CD4-positive, alpha-beta T cell treated with Interleukin-4 for 4 hours (primary cell): ENCODE measurements at regions not wholly inside any gene's neighbourhood (a gene's known extent, or its start where the extent isn't known, plus 50 kb on each side); places are given as distances from the start of the nearest gene placed in this dataset.

Experiments used
- DNase-seq: peaks from one replicate; pipeline ENCODE4 v3.0.0-alpha.2; 2020

DNA sequence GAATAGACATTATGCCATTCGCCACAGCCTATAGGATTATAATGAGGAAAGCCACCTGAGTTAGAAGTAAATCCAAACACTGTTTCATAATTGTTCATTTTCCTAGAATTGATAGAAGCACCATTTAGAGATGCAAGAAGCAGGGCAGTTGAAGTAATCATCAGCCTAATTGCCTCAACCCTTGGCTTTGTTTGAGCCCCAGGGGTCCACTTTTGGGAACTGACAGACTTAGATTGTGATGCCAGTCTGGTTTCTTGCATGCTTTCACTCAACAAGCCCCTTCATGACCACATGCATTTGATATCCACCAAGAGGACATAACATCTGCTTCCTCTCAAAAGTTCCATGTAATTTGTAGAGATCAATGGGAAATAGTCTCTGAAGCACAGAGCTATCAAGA is 97.2 kb upstream of the COL8A1 start:
- DNase-seq, result no peak

DNA sequence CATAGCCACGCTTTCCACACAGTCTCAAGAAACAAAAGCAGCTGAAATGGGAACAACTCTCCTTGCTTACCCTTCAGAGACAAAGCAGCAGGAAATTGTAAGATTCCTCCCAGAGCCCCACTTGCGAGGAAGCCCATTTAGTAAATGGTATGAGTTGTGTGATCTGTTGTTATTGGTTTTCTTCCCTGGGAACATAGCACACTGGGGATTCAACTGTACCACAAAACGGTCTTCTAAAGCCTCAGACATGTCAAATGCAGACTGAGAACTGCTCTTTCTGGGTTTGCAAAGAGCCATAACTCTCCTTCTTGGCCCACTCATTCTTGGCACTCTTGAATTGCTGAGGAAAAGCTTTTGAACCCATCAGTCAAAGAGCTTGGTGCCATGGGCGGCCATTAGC is 101.0 kb upstream of the COL8A1 start:
- DNase-seq, result no peak

DNA sequence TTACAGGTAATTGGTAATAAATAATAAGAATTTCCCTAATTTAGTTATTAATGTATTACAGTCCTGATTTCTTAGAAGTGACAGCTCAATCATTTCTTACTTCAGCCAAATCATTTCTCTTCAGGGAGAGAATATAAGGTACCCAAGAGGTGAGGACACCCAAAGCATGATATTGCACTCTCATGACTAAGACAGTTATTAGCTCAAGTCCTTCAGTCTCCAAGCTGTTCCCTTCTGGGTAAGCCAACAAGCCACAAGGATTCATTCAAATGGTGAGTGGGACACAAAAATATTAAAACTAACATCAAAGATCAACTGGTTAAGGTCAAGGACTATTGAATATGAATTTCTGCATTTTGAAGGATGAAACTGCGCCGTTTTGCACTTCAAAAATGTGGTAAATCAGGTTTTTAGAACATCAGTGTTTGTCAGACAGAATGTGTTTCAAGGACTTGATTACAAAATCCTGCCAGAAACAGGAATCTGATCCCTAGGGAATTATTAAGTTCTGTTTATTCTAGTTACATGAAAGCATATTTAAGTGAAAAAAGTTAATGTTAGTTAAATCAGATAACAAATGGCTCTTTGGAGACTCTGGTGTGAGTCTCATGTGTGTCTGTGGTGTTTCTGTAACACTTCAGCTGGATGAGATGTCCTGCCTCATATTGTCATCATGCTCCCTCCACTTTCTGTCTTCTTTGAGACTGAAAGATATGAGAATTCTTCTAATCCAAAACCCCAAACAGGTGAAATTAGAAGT is 101.7 kb upstream of the COL8A1 start:
- DNase-seq, result no peak

DNA sequence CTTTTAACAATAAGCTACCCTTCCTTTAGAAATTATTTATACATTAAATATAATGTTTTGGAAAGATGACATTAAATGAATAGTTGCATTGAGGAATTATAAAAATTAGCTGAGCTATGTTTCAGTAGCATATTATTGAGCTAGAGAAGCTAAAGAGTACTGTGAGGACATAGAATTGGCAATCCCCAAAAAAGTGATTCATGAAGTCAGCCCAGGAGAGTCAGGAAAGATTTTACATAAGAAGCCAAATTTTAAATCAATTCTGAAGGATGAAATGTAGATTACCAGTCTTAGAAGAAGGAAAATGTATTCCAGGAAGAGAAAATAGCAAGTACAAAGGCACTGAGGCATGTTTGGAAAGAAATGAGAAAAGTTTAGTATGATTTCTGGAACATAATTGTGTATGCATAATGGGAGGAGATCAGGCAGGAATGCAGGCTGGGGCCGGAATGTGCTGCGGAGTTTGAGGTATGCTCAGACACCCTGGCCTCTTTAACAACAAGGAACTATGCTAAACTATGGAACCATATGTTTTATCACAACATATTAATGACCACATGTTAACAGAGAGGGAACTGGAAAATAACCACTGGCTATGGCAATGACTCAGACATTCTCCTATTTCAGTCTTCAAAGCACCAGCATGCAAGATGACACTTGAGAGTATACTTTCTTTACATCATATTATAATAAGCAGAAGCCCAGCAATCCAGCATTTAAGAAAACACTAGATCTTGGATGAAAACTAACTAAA is 103.3 kb upstream of the COL8A1 start:
- no peak for DNase-seq

DNA sequence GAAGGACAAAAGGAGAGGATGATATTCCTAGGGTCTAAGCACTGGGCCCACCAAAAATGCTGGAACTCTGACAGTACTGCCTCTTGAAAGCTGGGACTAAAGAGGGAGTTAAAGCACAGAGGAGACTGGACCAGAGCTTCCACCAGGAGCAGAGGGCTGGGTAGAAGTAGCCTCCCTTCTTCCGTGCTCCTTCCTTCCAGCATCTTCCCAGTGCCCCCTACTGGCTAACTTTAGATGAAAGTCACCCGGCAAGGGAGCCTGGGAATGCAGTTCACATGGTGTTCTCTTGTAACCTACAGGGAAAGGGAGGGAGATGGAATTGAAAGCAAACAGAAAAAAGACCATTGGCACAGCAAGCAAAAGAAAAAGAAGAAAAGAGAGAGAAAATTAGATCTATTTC is 106.1 kb upstream of the COL8A1 start:
- no peak for DNase-seq

DNA sequence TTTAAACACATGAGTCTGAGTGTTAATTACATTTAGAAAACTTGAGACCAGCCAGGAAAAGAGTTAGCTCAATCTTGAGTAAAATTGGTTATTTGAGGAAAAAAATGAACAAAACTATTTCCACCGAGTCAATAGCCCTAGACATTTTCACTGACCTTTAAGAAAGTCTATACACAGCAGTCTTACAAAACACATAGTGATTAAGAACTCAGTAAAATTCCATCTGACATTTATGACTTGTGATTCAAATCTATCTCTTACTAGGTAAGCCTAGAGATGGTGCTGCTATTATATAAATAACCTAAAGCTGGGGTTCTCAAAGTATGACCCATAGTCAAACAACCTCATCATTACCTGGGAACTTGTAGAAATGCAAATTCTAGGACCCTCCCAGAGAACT is 109.1 kb upstream of the COL8A1 start:
- no peak for DNase-seq

DNA sequence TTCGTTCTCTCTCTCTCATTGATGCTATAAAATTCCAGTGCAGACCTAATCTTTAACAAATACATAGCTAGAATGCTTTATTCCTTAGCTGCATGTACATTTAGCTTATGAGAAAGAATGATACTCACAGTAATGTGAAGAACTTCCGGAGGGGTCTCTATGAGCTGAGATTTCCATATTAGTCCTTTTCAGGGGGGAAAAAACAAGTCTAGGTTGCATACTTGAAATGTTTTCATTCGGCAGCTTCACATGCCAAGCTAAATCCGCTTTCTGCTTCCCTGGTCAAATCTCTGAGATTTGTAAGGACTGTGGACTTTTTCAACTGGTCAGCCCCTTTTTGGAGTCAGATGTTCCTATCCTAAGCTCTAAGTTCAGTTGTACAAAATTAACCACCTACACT is 111.5 kb upstream of the COL8A1 start:
- no peak for DNase-seq

DNA sequence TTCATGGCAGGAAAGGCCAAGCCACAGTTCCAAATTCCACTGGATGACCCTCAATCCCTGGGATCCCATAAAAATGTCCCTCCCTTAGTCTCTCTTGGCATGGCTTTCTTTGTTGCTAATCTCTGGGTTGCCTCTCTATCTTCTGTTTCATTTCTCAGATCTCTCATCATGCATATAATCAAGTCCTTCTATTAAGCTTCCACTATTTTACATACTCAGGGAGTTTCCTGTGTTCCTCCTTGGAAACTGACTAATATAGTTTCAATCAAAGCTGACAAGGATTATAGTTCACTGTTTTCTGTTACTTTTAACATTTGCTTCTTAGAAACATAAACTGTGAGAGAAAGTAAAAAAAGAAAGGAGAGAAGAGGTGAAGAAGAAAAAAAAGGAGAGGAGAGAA is 113.8 kb upstream of the COL8A1 start:
- no peak for DNase-seq

DNA sequence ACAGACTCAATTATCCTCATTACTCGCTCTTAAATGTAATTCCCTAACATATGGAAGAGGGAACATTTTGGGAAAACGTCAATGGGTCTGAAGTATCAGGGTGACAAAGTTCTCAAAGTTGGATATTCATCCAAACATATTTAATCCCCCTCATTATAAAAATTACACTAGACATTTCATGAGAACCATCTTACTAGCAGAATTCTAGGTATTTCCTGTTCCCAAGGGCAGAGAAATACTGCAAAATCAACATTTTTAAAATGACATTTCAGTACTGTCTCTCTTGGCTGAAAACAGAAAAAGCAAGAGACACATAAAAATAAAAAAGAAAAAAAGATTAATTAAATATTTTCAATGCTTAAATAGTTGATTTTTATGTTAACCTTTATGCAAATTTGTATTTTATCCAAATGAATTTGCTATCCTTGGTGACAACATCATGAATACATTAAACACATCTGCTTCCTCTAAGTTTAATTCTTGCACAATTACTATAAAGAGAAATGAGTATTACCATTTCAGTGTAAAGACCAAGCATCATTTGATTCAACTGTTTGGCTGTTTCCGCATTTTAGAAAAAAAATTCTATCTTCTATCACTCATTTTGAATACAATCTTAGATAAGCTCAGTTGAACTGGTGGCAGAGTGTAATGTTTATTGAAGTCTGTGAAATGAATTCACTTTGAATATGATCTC is 114.8 kb upstream of the COL8A1 start:
- no peak for DNase-seq

DNA sequence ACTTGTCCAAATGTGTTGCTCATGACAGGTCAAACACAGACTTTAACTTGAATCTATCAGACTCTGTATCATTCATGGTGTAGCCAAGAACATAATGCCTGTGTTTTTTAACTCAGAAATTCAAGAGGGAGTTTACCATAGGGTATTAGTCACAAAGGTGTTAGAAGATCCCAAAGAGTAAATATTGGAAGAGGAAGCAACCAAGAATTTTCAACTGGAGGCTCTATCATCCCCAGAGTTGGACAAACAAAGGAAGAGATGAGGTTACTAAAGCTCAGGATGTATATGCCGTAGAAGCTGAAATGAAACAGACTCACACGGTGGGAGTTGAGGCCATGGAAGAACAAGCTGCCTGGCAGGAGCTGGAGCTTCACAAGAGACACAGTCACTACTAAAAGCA is 116.2 kb upstream of the COL8A1 start:
- DNase-seq, result no peak

DNA sequence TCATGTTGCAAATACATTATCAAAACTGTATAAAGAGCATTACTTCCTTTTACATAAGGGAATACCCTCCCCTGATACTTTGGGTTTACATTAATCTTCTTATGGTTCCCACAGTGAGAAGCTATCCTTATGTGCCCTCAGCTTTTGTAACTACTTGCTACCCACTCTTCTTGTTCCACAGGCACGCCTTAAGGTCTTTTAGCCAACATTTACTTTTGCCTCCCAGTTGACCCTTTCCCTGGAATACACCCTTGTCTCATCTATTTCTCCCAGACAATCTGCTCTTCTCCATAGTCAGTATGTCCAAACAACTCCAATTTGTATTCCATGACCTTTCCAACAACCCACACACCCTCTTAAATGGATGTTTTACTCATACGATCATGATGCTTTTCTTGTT is 116.8 kb upstream of the COL8A1 start:
- no peak for DNase-seq

DNA sequence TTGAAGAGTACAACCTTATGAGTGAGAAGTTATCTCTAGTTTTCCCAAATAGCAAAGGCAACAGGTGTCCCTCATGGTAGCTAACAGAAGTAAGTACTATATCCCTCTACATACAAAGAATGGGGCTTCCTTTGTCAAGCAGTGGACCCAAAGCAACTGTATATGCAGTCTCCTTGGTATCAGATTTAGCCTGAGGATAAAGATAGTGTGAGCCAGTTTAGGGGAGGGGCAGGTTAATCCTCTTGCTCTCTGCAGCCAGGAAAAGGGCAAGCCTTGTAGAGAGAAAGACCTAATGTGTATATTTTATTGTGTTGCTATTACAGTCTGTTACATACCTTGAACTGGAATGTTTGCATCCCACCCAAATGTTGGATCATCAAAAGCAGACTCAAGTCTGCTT is 117.9 kb upstream of the COL8A1 start:
- no peak for DNase-seq

DNA sequence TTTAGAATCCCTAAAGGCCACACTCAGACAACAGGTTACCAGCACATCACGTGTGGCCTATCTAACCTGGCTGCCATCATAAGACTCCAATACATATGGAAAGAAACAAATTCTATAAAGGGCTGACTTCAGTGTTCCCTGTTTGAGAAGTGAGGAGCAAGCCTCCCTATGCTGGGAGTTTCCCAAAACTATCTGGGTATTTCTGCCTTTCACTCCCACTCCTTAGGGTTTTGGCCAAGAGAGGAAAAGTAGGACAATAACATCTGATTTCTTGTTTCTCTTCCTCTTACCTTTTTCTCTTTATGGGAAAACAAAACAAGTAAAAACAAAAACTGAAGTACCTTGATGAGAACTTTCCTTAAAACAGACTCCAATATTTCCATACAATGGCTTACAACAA is 121.5 kb upstream of the COL8A1 start:
- no peak for DNase-seq

DNA sequence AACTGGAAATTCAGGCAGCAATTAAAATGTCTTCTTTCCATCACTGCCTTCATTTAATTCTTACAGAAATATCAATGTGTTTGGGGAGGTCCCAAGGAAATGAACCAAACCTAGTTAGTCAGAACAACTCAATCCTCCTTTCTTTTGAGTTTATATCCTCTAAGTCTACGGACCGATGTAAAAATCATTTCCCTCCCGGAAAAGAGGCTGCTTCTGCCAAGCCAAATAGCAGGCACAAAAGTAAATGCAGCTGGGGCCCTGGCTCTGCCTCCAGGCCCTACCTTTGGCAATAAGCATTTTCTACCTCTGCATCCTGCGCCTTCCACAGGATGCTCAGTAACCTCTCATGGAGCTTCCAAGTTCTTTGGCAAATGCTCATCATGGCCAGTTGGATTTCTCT is 122.5 kb upstream of the COL8A1 start:
- no peak for DNase-seq

DNA sequence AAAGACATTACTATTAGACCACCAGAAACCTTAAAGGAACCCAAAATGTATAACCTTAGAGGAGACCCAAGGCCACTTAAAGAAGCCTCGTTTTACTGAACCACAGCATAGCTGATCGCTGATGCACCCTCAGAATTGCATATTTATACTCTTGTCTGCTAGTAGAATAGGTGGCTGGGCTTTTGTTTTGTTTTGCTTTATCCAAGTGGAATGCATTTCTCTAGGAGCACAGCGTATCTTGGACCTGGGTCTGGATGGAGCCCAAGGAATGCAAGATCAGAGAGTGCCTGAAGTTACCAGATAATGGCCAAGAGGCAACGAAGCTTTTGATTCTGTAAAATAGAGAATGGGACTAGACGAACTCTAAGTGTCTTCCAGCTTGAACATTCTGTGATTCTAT is 129.2 kb upstream of the COL8A1 start:
- no peak for DNase-seq

DNA sequence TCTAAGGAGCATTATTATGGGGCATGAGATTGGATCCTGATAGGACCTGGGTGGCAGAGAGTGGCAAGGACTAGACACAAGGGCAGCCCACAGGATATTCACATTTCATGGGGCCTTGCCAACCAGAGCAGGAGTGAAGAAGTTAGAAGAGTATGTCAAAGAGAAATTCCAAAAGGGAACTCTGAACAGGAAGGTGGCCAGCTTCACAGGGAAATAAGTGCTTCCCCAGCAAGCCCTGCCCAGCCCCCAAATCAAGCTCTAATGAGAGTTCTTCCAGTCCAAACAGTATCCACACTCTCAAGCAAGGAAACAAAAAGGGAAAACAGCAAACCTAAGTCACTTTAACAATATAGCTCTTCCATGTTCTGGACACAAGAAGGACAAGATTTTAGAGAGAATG is 130.2 kb upstream of the COL8A1 start:
- no peak for DNase-seq

DNA sequence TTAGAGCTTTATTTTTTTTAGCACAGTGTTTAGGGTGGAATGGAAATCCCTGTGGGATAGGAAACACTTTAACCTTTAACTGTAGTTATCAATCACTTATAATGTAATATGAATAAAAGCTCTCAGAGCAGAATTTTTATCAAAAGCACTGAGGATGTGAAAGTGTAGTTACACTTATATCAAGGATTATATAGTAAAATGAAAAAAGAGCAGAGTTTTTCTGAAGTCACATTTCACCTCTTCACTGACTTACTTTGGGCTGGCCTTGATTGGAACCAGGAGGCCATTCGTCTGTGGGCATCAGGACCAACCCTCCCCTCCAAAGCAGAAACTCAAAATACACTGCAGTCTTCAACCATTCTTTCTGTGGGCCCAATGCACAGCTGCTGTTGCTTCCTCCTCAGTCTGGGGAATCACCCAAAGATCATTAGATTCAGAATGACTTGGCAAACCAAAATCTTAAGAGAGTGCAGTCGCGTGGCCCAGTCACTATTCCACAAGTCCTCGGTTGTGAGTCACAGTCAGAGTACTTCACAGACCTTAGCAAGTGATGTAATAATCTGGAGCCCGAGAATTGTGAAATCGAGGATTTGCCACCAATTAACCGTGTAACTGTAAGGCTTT is 132.6 kb upstream of the COL8A1 start:
- DNase-seq, result peak; percentile 2

DNA sequence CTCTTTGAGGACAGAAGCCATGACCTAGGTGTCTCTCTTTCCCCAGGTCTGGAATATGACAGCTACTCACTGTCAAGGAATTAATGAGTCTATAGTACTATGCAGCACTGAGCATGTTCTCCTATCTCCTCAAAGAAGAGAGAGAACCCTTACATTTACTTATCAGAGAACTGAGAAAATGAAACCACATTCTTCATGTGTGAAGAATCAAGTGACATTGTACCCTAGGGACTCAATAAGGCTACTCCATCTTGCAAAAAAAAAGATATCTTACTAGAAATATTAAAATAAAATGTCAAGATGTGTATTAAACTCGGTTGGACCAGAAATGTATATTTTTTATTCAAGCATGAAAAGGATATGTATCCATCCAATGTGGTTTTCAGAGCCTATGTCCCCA is 133.2 kb upstream of the COL8A1 start:
- DNase-seq, result no peak

DNA sequence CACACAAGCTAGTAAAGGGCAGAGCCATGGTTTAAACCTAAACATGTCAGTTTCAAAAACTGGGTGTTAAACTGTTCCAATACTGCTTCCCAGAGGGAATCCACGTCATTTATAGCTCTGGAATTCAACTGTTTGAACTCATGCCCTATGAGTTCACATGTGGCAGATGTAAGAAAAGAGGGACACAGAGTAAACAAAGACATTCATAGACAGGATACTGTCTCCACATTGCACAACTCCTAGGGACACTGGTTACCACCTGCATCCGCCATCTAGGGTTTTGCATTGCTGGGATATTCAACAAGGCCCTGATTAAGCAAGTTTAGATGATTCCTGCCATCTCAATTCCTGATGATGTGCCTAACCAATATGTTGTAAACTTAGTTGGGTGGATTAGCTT is 134.1 kb upstream of the COL8A1 start:
- DNase-seq, result no peak

DNA sequence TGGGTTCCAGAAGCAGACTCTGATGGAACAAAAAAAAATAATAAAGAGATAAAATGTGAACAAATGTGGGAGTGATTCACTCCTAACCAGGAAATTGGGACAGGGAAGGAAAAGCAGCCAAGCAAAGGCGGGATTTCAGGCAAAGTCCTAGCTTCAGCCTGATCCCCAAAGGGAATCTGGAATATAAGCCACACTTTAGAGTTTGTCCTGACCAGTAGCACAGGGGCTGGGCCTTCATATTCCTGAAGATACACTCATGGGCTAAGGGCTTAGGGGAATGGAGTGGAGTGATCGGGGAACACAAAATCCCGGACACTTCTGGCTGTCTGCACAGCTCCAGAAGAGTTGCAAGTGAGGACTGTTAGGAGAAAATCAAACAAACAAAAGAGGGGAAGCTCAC is 135.0 kb upstream of the COL8A1 start:
- no peak for DNase-seq

DNA sequence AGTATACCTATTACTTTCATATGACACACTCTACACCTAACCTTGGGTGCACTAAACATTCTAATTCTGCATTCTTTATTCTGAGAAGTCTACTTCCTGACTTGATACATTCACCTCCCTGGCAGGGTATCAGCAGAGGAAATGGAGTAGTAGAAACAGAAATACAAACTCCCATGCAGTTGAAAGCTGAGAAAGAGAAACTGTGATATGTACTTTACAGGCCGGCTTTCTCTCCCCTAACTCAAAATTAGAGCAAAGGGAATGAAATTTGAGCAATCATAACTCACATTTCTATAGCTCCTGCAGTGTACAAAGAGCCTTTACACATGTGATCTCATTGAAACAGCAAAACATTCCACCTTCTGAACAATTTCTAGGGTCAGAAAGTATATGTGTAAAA is 135.5 kb upstream of the COL8A1 start:
- no peak for DNase-seq

DNA sequence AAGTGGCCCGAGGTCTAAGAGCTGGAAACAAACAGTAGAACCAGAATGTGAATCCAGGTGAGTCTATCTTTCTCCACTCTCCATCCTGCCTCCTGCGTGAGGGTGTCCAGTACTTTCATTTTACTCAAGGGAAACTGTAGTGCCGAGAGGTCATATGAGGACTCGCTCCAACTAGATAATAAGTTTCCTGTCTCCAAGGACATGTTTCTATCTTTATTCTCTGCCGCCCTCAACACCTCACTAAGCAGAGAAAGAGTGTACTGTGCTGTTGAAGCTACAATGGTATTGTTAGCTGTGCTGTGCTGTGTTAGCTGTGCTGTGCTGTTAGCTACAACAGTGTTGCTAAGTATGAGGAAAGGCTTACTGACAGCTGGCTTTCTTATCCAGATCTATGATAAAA is 137.9 kb upstream of the COL8A1 start:
- DNase-seq, result no peak

DNA sequence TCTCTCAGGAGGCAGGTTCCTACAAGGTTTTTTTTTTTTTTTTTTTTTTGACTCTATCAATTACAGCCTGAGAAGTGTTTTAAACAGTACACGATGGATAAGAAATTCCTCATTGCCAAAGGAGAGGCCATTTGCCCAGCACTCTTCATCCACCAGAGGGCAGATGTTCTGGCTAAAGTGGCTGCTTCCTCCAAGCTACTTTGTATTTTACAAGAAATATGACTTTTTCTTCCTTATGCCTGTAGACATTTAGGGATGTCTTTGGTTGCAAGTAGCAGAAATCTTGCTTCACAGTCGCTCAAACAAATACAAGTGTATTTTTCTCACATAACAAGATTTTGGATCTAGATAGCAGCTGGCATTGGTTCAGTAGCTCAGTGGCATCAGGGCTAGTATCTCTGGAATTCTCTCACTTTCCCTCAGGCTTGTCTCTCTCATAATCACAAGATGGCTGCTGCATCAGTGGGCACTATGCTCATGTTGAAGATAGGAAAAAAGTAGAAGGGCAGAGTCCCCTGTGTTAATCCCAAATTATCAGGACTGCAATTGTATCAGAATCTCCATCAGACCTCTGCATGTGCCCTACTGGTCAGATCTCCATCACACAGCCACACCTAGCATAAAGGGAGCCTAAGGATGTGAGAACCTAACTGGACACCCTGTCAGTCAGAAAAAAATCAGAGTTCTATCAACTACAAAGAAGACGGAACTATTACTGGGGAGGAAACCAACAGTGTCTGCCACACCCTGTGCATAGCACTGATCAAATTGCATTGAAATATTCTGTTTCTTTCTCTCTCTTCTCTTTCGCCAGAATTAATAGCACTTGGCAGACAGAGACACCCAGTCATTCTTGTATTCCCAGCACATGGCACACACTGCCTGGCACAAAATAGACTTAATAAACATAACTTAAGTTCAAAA is 138.9 kb upstream of the COL8A1 start:
- DNase-seq, result no peak
